Brain microvascular endothelial cell (primary cell): ENCODE measurements at regions not wholly inside any gene's neighbourhood (a gene's known extent, or its start where the extent isn't known, plus 50 kb on each side); places are given as distances from the start of the nearest gene placed in this dataset.

ENCODE experiments used
- DNase-seq: peaks from one replicate; pipeline ENCODE4 v3.0.0-alpha.2; 2020
- H3K27ac ChIP-seq: fragments of 250-450 bp; sonication (Bioruptor Pico); 2 replicates; pipeline ENCODE4 v1.5.1; 2020; ENCODE audit warnings: mild to moderate bottlenecking, moderate library complexity
- H3K27me3 ChIP-seq: fragments of 250-450 bp; sonication (Bioruptor Pico); replicated peaks from 2 replicates; pipeline ENCODE4 v1.5.1; 2020; ENCODE audit warnings: mild to moderate bottlenecking
- H3K36me3 ChIP-seq: fragments of 250-450 bp; sonication (Bioruptor Pico); replicated peaks from 2 replicates; pipeline ENCODE4 v1.5.1; 2020; ENCODE audit warnings: mild to moderate bottlenecking
- H3K4me3 ChIP-seq: 2 replicates; pipeline ENCODE4 v1.5.1; 2011; ENCODE audit warnings: low read depth, mild to moderate bottlenecking, control low read depth, low read length, moderate library complexity
- in situ Hi-C: cut with HindIII; loops from 2 replicates; pipeline ENCODE4 v1.10.0; 2017; ENCODE audit warnings: low sequenced_read_pairs, low pct_ligation_motif_present
- TF ChIP-seq, protein P1 (sequence below): IDR thresholded peaks from 2 replicates; pipeline ENCODE4 v1.5.1; 2011; ENCODE audit warnings: low read depth, mild to moderate bottlenecking, moderate library complexity, low read length, control low read depth, inconsistent platforms; ENCODE audit errors: missing control alignments

GRCh38 chr4:46684041-46684440, 225.0 kb downstream of the COX7B2 start:
- no peak for DNase-seq
- Histone ChIP-seq H3K27me3 (no peaks in the 10 kb centered on the region), H3K36me3 (no peaks in the 10 kb centered on the region), H3K27ac (no peak overlapping the region), H3K4me3 (no peak overlapping the region)
- TF ChIP-seq, protein P1, sequence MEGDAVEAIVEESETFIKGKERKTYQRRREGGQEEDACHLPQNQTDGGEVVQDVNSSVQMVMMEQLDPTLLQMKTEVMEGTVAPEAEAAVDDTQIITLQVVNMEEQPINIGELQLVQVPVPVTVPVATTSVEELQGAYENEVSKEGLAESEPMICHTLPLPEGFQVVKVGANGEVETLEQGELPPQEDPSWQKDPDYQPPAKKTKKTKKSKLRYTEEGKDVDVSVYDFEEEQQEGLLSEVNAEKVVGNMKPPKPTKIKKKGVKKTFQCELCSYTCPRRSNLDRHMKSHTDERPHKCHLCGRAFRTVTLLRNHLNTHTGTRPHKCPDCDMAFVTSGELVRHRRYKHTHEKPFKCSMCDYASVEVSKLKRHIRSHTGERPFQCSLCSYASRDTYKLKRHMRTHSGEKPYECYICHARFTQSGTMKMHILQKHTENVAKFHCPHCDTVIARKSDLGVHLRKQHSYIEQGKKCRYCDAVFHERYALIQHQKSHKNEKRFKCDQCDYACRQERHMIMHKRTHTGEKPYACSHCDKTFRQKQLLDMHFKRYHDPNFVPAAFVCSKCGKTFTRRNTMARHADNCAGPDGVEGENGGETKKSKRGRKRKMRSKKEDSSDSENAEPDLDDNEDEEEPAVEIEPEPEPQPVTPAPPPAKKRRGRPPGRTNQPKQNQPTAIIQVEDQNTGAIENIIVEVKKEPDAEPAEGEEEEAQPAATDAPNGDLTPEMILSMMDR = no peak
- in situ Hi-C loops = no loop called here

- Histone ChIP-seq H3K4me3 (no peak overlapping the region), H3K27ac (no peak overlapping the region), H3K27me3 (no peaks in the 10 kb centered on the region), H3K36me3 (no peaks in the 10 kb centered on the region)
- DNase-seq = no peak
- in situ Hi-C loops = no loop called here
- TF ChIP-seq, protein P1 = no peak
Observed at GRCh38 chr4:46676364-46676763, 232.7 kb downstream of the COX7B2 start.

GRCh38 chr4:46674326-46674725, 234.7 kb downstream of the COX7B2 start:
- no peak overlapping the region for H3K4me3 ChIP-seq
- TF ChIP-seq, protein P1 = no peak
- H3K27ac ChIP-seq = no peak overlapping the region
- no peak for DNase-seq
- in situ Hi-C loops = no loop called here
- H3K36me3 ChIP-seq = no peaks in the 10 kb centered on the region
- no peaks in the 10 kb centered on the region for H3K27me3 ChIP-seq

DNA sequence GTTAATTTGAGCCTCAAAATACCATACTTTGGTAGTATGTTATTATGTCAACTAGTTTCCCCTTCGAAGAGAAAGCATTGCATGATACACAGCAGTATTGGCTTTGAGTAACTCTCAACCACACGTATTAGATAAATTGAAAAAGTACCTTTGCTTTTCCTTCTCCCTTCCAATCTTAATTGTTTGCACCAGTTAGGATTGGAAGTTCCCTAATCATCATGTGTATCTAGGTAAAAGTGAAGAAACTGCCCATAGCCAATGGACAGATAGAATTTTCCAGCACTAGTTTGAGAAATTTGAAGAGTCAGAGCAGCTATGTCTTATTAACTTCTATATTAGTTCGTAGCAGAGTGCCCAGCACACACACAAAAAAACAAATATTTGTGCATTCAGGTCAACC, 241.3 kb downstream of the COX7B2 start:
- Histone ChIP-seq H3K36me3 (no peaks in the 10 kb centered on the region), H3K27ac (no peak overlapping the region), H3K4me3 (no peak overlapping the region), H3K27me3 (no peaks in the 10 kb centered on the region)
- TF ChIP-seq, protein P1 = no peak
- DNase-seq = no peak
- in situ Hi-C loops = no loop called here

DNA sequence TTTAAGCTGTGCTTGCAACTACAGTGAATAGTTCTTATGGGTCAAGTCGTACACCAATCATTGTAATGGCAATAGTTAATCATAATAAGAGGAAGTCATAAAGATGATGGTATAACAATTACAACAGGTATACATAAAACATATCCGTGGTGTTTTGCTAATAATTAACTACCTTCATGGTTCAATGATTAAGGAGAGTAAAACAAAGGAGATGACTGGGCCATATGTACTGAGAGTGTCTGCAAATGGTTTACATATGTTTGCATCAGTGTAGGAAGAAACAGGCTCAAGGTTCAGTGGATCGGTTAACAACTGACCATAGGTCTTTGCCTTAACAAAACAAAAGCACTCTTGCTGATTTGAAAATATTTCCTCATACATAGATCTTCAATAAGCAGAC, 253.0 kb downstream of the COX7B2 start:
- Histone ChIP-seq H3K36me3 (no peaks in the 10 kb centered on the region), H3K27me3 (no peaks in the 10 kb centered on the region), H3K4me3 (no peak overlapping the region), H3K27ac (no peak overlapping the region)
- in situ Hi-C loops = no loop called here
- DNase-seq = no peak
- TF ChIP-seq, protein P1 = no peak

DNA sequence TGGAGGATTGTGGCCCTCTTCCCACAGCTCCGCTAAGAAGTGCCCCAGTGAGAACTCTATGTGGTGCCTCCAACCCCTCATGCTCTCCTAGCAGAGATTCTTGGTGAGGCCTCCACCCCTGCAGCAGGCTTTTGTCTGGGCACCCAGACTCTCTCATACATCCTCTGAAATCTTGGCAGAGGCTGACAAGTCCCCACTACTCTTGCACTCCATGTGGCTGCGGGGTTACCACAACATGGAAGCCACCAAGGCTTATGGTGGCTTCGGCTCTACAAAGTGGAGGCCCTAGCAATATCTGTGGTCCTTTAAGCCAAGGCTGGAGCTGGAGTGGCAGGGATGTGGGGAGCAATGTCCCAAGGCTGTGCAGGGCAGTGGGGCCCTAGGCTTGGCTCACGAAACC, 255.2 kb downstream of the COX7B2 start:
- Histone ChIP-seq H3K27ac (no peak overlapping the region), H3K4me3 (no peak overlapping the region), H3K36me3 (no peaks in the 10 kb centered on the region), H3K27me3 (no peaks in the 10 kb centered on the region)
- in situ Hi-C loops = no loop called here
- no peak for DNase-seq
- TF ChIP-seq, protein P1 = no peak
